ENCODE measurements at regions not wholly inside any gene's neighbourhood (a gene's known extent, or its start where the extent isn't known, plus 50 kb on each side); places are given as distances from the start of the nearest gene placed in this dataset.

DNA sequence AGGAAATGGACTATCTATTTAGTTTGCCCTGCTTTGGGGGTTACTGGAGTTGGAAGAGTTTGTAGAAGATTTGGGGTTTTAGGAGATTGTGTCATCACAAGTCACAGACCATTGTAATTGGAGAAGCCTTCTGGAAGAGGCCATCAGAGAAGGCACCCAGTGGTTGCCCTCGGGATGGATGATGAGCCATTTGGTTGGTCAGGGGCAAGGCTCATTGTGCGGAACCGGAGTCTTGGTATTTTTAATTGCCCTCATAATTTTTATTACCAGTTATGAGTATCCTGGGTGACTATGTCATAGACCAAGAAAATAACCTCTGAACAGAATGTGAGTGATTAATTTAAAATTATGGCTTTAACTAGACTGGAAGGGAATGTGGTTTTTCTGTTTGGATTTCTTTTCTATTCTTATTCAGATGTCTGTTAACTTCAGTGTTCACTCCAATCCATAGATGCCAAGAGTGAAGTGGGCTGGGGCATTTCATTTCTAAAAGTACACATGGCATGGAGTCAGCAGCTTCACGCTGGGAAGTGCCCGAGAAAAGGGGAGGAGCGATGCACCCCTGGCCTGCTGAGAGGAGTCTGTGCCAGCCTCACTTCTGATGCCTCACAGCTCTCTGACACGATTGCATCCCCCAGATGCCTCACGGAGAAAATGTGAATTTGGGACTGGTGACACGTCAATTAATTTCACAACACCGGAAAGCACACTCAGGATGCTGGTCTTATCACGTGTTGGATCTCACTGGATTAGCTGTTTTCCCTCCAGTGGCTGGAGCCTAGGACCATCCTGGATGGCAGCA is 225.6 kb upstream of the IGFBP3 start:
- intact Hi-C loops (cut with DNase I): no loop called here
- peak; percentile 68 for DNase-seq (ENCODE audit: missing footprints)
- ATAC-seq: peak; percentile 87

DNA sequence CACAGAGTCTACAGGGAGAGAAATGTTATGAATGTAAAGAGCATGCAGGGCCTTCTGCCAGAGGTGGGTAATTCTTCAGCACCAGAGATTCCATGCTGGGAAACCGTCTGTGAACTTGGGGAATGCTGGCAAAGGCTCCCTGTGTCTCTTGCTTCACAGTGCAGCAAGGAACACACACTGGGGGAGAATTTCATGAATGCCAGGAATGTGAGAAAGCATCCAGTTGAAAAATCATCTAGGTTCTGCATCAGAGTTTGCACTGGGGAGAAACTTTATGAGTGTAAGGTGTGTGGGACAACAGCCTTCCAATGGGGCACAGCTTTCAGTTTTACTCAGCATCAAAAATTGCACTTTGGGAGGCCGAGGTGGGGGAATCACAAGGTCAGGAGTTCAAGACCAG is 224.3 kb upstream of the IGFBP3 start:
- DNase-seq (ENCODE audit: missing footprints): no peak
- intact Hi-C loops (cut with DNase I): no loop called here
- peak; percentile 81 for ATAC-seq

- intact Hi-C loops (cut with DNase I): no loop called here
- DNase-seq (ENCODE audit: missing footprints) (no peak), ATAC-seq (no peak)
These were observed 223.2 kb upstream of the IGFBP3 start for GRCh38 chr7:46143949-46144917.

- ATAC-seq (no peak), DNase-seq (ENCODE audit: missing footprints) (no peak)
- intact Hi-C loops (cut with DNase I): no loop called here
These were observed 222.3 kb upstream of the IGFBP3 start for GRCh38 chr7:46143421-46143820.

GRCh38 chr7:46139079-46139478 is 218.0 kb upstream of the IGFBP3 start:
- intact Hi-C loops (cut with DNase I): no loop called here
- no peak for DNase-seq (ENCODE audit: missing footprints)
- no peak for ATAC-seq

DNA sequence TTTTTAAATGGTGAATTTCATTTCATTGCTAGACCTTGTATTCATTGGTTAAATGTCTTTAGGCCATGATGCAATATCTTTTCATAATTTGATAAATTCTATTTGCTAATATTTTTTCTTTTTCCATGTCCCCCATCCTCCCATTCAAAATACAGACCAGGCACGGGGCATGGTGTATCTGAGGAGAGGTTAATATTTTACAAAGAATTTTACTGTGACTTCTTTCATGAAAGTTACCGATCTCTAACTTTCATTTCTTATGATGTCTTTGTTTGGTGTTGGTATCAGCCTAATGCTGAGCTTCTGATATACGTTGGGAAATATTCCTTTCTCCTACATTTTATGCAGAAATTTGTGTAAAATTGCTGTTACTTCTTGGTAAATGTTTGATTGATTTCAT is 216.7 kb upstream of the IGFBP3 start:
- DNase-seq (ENCODE audit: missing footprints) (no peak), ATAC-seq (no peak)
- intact Hi-C loops (cut with DNase I): no loop called here

GRCh38 chr7:46135557-46135956 is 214.5 kb upstream of the IGFBP3 start:
- DNase-seq (ENCODE audit: missing footprints) (no peak), ATAC-seq (no peak)
- intact Hi-C loops (cut with DNase I): no loop called here

DNA sequence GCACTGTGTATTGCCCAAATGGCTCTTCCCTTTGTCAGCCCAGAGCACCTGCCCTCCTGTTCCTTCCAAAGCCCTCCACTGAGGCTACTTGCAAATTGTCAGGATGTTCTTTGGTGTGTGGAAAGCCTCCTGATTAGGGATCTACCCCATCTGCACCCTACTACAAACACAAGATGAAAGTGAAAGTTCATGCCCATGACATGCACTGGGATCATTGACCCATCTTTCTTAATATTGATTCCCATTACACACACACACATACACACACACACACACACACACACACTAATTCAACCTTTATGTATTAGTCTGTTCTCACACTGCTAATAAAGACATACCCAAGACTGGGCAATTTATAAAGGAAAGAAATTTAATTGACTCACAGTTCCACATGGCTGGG is 213.7 kb upstream of the IGFBP3 start:
- intact Hi-C loops (cut with DNase I): no loop called here

GRCh38 chr7:46134385-46134784 is 213.3 kb upstream of the IGFBP3 start:
- ATAC-seq: no peak
- intact Hi-C loops (cut with DNase I): no loop called here
- no peak for DNase-seq (ENCODE audit: missing footprints)

More for the DNA sequence above, 213.7 kb upstream of the IGFBP3 start:
- DNase-seq (ENCODE audit: missing footprints) (no peak), ATAC-seq (no peak)

DNA sequence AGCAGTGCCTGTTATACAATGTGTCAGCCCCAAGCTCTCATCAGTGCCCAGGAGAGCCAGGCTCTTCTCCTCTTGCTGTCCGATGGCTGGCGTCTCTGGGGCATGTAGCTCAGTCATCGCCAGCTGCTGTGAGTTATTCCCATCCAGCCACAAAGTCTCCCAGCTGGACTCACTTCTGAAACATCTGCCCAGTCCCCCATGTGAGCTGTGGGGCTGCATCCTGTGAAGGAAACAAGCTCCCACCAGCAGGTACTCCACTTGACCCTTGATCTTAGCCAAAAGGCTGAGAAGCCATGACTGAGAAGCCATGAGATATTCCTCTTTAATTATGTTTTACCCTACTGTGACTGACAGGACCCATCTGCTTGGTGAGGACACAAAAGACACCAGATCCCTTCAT is 212.7 kb upstream of the IGFBP3 start:
- intact Hi-C loops (cut with DNase I): no loop called here
- ATAC-seq (no peak), DNase-seq (ENCODE audit: missing footprints) (no peak)

- no peak for DNase-seq (ENCODE audit: missing footprints)
- ATAC-seq: no peak
- intact Hi-C loops (cut with DNase I): no loop called here
These were observed 212.0 kb upstream of the IGFBP3 start for GRCh38 chr7:46133072-46133471.

- no peak for ATAC-seq
- DNase-seq (ENCODE audit: missing footprints): no peak
- intact Hi-C loops (cut with DNase I): no loop called here
These were observed 211.1 kb upstream of the IGFBP3 start for GRCh38 chr7:46131916-46132795.

DNA sequence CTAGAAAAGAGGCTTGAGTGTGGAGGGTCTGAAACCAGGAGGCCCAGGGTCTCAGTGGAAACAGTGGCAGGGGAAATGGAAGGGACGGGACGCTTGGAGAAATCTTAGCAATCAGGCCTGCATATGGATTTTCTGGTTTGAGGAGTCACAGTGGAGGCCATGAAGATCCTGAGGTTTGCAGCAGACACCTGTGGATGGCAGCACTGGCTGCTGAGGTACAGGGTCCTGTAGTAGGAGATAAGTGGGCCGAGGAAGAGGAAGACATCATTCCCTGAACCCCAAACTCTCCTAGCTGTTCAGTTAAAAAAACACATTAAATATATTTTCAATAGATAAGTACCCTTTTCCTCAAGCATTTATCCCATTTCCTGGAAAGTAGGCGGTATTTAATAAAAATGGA is 208.8 kb upstream of the IGFBP3 start:
- no peak for ATAC-seq
- intact Hi-C loops (cut with DNase I): no loop called here

GRCh38 chr7:46127814-46128213 is 206.7 kb upstream of the IGFBP3 start:
- intact Hi-C loops (cut with DNase I): no loop called here
- DNase-seq (ENCODE audit: missing footprints) (no peak), ATAC-seq (no peak)

More for the DNA sequence above, 208.8 kb upstream of the IGFBP3 start:
- no peak for DNase-seq (ENCODE audit: missing footprints)

- DNase-seq (ENCODE audit: missing footprints) (no peak), ATAC-seq (no peak)
- intact Hi-C loops (cut with DNase I): no loop called here
These were observed 205.7 kb upstream of the IGFBP3 start for GRCh38 chr7:46126675-46127300.

DNA sequence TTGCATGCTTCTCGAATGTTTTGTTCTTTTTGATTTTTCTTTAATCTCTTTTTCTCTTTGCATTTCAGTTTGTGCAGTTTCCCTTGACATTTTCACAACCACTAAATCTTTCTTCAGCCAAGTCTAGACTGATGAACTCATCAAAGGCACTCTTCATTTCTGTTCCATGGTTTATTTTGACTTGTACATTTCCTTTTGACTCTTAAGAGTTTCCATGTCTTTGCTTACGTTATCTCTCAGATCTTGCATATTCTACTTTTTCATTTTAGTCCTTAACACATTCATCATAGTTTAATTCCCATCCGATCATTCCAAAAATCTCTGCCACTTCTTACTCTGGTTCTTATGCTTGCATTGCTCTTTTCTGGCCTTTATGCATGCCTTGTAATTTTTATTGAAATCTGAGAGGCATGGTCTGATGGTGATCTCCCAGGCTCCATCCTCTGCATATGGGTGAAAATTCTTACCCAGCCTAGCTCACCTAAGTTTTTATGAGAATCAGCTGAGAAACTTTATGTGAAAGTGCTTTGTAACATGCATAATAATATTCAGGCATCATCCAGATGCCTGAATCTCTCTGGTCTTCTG is 202.8 kb upstream of the IGFBP3 start:
- DNase-seq (ENCODE audit: missing footprints) (no peak), ATAC-seq (no peak)
- intact Hi-C loops (cut with DNase I): no loop called here

GRCh38 chr7:46115410-46115809 is 194.3 kb upstream of the IGFBP3 start:
- intact Hi-C loops (cut with DNase I): no loop called here
- no peak for ATAC-seq
- no peak for DNase-seq (ENCODE audit: missing footprints)

- DNase-seq (ENCODE audit: missing footprints) (no peak), ATAC-seq (no peak)
- intact Hi-C loops (cut with DNase I): no loop called here
These were observed 188.4 kb upstream of the IGFBP3 start for GRCh38 chr7:46109437-46109836.
